CD4-positive, alpha-beta T cell treated with Interleukin-10 for 1 hour (primary cell): ENCODE measurements at regions not wholly inside any gene's neighbourhood (a gene's known extent, or its start where the extent isn't known, plus 50 kb on each side); places are given as distances from the start of the nearest gene placed in this dataset.
"Not testable (repeated sequence)": the region's sequence is repeated elsewhere in the genome, so short reads cannot be mapped to it uniquely, and the experiment has no call there.

Experiments
- DNase-seq: peaks from one replicate; pipeline ENCODE4 v3.0.0-alpha.2; 2020

DNA sequence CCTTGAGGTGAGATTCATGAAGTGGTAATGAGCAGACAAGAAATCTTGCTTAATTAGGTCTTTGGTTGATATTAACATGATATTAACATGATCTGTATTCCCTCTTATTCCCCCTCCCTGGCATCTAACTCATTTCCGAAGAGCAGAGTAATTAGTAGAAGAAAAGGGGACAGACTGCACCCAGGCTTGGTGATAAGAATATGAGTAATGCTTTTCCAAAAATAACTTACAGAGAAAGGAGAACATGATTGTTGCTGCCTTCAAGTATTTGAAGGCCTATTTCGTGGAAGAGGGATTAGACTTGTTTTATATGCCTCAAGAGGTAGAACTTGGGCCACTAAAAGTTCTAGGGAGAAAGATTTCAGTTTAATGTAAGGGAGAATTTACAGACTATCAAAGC, 130.6 kb upstream of the ATP5MC3 start:
- no peak for DNase-seq

DNA sequence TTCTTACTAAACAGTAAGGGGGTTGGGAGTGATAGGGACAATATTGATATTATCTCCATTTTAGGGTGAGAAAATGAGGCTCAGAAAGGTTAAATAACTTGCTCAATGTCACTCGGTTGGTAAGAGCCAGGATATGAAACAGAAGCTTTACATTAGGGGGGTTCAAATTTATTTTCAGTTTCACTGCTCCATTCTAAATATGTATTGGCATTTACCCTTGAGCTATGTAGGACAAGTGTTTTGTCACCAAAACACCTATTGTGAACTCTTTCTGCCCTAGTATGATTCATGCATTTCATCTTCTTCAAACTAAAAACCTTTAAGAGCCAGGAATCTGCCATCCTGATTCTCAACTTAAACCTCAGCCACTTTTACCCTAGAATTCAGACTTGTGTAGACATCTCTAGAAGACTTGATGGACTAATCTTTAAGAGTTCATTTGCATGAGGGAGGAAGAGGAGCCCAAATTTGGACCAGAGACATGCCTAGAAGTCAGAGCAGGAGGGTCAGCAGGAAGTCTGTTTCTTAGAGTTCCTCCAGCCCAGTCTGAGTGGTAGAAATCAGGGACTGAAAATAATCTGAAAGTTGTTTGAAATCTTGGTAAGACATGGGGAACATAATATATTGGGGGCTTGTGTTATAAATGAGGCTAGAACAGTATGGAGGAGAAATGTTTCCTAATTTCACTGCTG, 129.4 kb upstream of the ATP5MC3 start:
- no peak for DNase-seq

DNA sequence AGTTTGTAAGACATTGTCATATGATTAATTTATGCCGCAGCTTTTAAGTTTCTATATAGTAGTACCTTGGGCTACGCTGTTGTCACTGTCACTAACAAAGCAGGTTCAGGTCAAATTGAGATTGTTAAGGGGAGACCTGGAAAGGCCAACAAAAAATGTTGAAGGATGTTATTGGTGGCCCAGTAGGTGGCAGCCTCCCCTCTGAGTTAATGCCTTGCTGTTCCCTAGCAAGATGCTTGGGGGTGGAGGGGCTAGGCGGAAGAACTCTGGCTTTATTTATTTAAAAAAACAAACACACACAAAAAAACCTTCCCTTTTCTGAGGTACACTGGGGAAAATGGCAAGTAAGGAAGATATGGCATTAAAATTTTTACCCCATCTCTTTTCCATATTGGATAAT, 128.3 kb upstream of the ATP5MC3 start:
- DNase-seq, result no peak

- DNase-seq, result no peak
Observed at GRCh38 chr2:175308005-175308404, 126.5 kb upstream of the ATP5MC3 start.

DNA sequence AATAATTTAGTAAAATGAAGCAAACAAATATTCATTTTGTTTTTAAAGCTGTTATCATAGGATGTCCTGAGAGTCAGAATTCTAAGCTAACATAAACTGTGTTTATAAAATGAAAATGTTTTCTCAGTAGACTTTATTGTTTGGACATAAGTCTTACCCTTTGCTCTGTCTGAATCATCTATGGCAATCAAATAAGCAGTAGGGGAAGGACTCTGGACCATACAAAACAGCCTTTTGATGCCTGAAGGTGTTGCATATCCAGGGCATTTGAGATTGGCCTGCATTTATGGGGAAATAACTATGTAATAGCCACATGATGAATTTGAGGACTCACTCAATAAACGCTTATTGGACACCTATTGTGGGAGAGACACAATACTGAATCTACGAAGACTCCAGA, 123.0 kb upstream of the ATP5MC3 start:
- DNase-seq, result no peak

- no peak for DNase-seq
Observed at GRCh38 chr2:175293776-175294175, 112.3 kb upstream of the ATP5MC3 start.

DNA sequence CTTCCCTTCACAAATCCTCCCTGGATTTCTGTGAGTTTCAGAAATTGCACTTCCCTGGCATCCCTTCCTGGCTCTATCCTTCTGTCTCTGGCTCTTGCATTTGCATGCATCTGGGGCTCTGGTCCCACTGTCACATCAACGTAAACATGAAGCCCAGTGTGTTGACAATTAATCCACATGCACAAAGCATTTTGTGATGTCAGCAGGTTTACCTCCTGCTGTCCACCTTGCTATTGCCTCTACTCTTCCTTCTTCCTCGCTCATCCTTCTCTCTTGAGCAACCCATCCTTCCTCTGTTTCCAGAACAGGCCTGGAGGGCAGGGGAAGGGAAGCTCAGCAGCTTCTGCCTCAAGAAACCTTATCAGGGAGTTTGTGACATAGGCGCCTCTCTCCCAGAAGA, 111.7 kb upstream of the ATP5MC3 start:
- no peak for DNase-seq

- DNase-seq, result no peak
Observed at GRCh38 chr2:175282886-175283285, 101.4 kb upstream of the ATP5MC3 start.

GRCh38 chr2:175282300-175282699, 100.8 kb upstream of the ATP5MC3 start:
- peak; percentile 35 for DNase-seq

- DNase-seq, result no peak
Observed at GRCh38 chr2:175277772-175278171, 96.3 kb upstream of the ATP5MC3 start.

GRCh38 chr2:175275539-175275938, 94.0 kb upstream of the ATP5MC3 start:
- DNase-seq, result no peak

GRCh38 chr2:175259164-175259563, 77.7 kb upstream of the ATP5MC3 start:
- DNase-seq, result no peak

DNA sequence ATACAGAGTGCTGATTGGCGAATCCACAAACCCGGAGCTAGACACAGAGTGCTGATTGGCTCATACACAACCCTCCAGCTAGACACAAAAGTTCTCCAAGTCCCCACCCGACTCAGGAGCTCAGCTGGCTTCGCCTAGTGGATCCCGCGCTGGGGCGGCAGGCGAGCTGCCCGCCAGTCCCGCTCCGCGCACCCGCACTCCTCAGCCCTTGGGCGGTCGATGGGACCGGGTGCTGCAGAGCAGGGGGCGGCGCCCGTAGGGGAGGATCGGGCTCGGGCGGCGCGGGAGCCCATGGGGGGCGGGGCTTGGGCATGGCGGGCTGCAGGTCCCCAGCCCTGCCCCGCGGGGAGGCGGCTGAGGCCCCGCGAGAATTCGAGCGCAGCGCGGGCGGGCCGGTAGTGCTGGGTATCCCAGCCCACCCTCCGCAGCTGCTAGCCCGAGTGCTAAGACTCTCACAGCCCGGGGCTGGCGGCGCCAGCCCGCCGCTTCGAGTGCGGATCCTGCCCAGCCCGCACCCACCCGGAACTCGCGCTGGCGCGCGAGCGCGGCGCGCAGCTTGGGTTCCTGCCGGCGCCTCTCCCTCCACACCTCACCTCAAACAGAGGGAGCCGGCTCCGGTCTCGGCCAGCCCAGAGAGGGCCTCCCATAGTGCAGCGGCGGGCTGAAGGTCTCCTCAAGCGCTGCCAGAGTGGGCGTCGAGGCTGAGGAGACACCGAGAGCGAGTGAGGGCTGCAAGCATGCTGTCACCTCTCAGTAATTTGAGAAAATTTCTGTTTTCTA, 75.5 kb upstream of the ATP5MC3 start:
- no peak for DNase-seq

DNA sequence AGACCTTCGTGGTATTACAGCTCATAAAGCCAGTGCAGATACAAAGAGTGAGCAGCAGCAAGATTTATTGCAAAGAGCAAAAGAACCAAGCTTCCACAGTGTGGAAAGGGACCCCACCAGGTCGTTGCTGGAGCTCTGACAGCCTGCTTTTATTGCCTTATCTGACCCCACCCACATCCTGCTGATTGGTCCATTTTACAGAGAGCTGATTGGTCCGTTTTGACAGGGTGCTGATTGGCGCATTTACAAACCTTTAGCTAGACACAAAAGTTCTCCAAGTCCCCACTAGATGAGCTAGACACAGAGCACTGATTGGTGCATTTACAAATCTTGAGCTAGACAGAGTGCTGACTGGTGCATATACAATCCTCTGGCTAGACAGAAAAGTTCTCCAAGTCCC, 74.9 kb upstream of the ATP5MC3 start:
- not testable (repeated sequence) for DNase-seq

DNA sequence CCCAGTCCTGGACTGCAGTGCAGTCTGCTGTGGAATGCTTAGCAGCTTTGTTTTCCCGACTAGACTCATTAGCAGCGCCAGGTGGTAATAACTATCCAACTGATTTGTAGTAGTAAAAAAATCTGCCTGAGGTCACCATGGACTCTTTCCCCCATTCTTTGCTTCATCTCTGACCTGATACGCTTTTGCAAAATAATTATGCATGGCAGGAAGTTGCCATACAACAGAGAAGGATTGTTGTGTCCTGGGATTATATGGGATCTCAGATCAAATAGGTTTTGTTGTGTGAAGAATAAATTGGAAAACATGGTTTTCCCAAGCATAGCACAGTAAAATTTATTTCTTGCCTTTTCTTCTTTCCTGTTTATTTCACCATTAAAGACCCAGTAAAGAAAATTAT, 72.4 kb upstream of the ATP5MC3 start:
- DNase-seq, result no peak

DNA sequence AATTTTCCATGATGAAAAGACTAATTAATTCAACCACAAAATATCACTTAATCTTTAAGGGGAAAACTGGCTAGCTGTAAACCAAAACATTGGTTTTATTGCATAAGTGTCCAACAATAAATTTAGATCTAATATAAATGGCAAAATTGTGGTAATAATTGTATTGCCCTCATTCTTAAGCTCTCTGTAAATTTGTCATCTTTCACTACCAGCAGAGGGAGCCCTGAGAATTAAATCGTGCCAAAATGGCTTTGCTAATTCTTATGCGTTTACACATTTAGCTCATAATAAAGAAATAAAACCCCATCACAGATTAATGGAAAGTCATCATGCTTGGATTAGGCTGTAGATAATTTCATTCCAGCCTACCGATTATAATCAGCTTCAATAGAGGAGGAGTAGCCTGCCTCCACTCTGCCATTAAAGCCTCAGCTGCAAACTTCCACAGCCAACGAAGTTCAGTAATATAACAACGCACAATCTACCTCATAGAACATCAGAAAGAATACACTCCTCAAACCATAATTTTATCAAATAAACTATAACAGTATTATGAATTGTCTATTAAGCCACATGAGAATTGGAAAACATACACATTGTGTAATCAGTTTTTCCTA, 70.0 kb upstream of the ATP5MC3 start:
- DNase-seq, result peak; percentile 33

GRCh38 chr2:175247159-175247558, 65.6 kb upstream of the ATP5MC3 start:
- DNase-seq, result no peak

GRCh38 chr2:175244697-175245096, 63.2 kb upstream of the ATP5MC3 start:
- no peak for DNase-seq

GRCh38 chr2:175241691-175242090, 60.2 kb upstream of the ATP5MC3 start:
- no peak for DNase-seq

DNA sequence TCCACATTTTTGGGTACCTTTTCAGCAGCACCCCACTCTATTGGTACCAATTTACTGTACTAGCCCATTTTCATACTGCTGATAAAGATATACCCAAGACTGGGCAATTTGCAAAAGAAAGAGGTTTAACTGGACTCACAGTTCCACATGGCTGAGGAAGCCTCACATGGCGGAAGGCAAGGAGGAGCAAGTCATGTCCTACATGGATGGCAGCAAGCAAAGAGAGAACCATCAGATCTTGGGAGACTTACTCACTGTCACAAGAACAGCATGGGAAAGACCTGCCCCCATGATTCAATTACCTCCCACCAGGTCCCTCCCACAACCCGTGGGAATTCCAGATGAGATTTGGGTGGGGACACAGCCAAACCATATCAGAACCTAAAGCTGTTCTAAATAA, 58.5 kb upstream of the ATP5MC3 start:
- not testable (repeated sequence) for DNase-seq

GRCh38 chr2:175236930-175237329, 55.4 kb upstream of the ATP5MC3 start:
- no peak for DNase-seq

- DNase-seq, result no peak
Observed at GRCh38 chr2:175234650-175235049, 53.1 kb upstream of the ATP5MC3 start.

DNA sequence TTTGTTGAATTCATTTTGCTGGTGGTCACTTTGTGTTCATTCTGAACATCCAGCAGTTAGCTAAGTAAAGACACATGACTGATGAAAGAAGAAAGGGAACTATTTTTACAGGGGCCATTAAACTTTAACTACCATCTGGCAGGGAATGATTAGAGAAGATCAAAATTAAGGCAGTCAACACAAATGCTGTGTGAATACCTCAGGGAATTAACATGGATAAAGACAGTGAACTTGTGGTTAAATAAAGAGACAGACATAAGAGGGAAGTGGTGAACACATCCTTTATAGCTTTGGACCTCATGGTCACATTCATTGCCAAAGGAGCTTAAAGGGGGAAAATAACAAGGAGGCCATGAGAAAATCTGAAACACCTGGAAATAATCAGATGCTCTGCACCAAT, 52.6 kb upstream of the ATP5MC3 start:
- no peak for DNase-seq

DNA sequence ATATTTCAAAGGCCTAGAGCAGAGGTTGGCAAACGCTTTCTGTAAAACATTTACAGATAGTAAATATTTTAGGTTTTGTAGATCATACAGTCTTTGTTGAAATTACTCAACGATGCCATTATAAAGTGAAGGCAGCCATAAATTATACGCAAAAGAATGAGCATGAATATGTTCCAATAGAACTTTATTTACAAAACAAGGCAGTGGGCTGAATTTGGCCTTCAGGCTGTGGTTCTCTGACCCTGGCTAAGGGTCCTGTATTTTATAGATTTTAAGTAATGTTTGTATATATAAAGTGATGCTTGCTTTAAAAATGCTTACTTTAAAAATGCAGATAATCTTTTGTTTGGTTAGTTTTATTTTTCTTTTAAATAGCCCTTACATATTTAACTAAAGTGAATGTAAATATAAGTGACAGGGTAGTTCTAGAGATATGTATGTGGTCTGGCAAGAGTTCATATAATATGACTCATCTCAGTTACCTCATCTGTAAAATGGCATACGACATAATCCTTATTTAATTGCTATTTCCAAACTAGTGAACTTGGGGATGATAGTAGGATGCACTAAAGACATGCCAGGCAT, 51.7 kb upstream of the ATP5MC3 start:
- no peak for DNase-seq
